MM.1S (cell line): ENCODE measurements at regions not wholly inside any gene's neighbourhood (a gene's known extent, or its start where the extent isn't known, plus 50 kb on each side); places are given as distances from the start of the nearest gene placed in this dataset.

ENCODE experiments used
- DNase-seq: peaks from one replicate; pipeline ENCODE4 v3.0.0-alpha.2; 2015
- H2AFZ ChIP-seq: fragments of 300-600 bp; sonication (generic); 2 replicates; pipeline ENCODE4 v1.6.0; 2016; ENCODE audit warnings: antibody characterized with exemption, low read length
- H3F3A ChIP-seq: fragments of 300-600 bp; sonication (generic); 2 replicates; pipeline ENCODE4 v1.6.1; 2016; ENCODE audit warnings: mild to moderate bottlenecking, antibody characterized with exemption, low read length, moderate library complexity, mixed read lengths; ENCODE audit not compliant: insufficient read depth
- H3K27ac ChIP-seq: fragments of 300-600 bp; sonication (generic); 2 replicates; pipeline ENCODE4 v1.5.1; 2016; ENCODE audit warnings: mild to moderate bottlenecking, low read length
- H3K27me3 ChIP-seq: fragments of 300-600 bp; sonication (generic); replicated peaks from 2 replicates; pipeline ENCODE4 v1.6.0; 2016; ENCODE audit warnings: low read length; ENCODE audit not compliant: insufficient read depth
- H3K36me3 ChIP-seq: fragments of 300-600 bp; sonication (generic); replicated peaks from 2 replicates; pipeline ENCODE4 v1.6.1; 2016; ENCODE audit warnings: mild to moderate bottlenecking, low read length, mixed read lengths; ENCODE audit not compliant: insufficient read depth
- H3K4me1 ChIP-seq: fragments of 300-600 bp; sonication (generic); 2 replicates; pipeline ENCODE4 v1.6.1; 2016; ENCODE audit warnings: low read length, mixed read lengths
- H3K4me2 ChIP-seq: fragments of 300-600 bp; sonication (generic); 2 replicates; pipeline ENCODE4 v1.6.0; 2016; ENCODE audit warnings: low read depth, low read length
- H3K4me3 ChIP-seq: fragments of 300-600 bp; sonication (generic); 2 replicates; pipeline ENCODE4 v1.5.1; 2016; ENCODE audit warnings: low read length, mixed read lengths
- H3K79me2 ChIP-seq: fragments of 300-600 bp; sonication (generic); 2 replicates; pipeline ENCODE4 v1.6.1; 2016; ENCODE audit warnings: mixed run types, low read length, mixed read lengths
- H3K9ac ChIP-seq: fragments of 300-600 bp; sonication (generic); 2 replicates; pipeline ENCODE4 v1.6.1; 2016; ENCODE audit warnings: low read length, mixed read lengths
- H3K9me2 ChIP-seq: fragments of 300-600 bp; sonication (generic); replicated peaks from 2 replicates; pipeline ENCODE4 v1.6.1; 2016; ENCODE audit warnings: mild to moderate bottlenecking, low read length, mixed read lengths; ENCODE audit not compliant: insufficient read depth
- H3K9me3 ChIP-seq: fragments of 300-600 bp; sonication (generic); replicated peaks from 2 replicates; pipeline ENCODE4 v1.6.1; 2016; ENCODE audit warnings: mild to moderate bottlenecking, low read length, mixed read lengths; ENCODE audit not compliant: insufficient read depth
- H4K20me1 ChIP-seq: fragments of 300-600 bp; sonication (generic); 2 replicates; pipeline ENCODE4 v1.6.1; 2016; ENCODE audit warnings: mild to moderate bottlenecking, low read length, moderate library complexity, mixed read lengths; ENCODE audit not compliant: insufficient read depth
- CTCF ChIP-seq: fragments of 300-600 bp; sonication (generic); IDR thresholded peaks from 2 replicates; pipeline ENCODE4 v1.5.1; 2016; ENCODE audit warnings: antibody characterized with exemption, low read length, mixed read lengths
- EZH2 ChIP-seq: fragments of 300-600 bp; sonication (generic); optimal IDR thresholded peaks from 2 replicates; pipeline ENCODE3; 2017; ENCODE audit warnings: low read depth, mild to moderate bottlenecking, antibody characterized with exemption, low read length, mixed read lengths
- EZH2phosphoT487 ChIP-seq: fragments of 300-600 bp; sonication (generic); IDR thresholded peaks from 2 replicates; pipeline ENCODE4 v1.6.1; 2018; ENCODE audit warnings: antibody characterized with exemption, low read length

DNA sequence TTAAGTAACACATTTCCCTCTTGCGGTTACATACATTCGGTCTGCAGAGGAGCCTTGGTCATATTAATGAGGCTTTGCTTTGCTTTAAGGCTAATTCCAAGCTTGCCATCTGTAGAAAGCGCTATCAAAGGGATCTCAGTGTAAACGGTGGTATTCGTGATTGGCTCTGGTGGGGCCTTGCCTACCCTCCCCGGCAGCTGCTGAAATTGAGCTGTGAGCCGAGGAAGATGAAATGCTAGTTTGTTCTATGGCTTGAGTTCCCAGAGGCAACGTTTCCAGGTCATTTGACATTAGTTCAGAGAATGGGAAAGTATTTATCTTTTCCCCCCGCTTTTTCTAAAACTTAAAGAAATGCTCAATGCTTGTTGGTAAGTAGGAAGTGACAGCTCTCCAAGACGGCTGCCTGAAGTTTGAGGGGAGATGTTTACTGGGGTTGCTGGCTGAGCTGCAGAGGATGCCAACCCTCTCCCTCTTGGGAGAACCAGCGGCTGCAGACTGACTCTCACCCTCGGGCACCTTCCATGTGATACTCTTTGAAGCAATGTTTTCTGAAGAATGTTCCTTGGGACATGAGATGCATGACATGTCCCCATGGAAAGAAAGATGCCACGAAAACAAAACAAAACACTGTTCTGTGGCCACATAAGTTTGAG lies 458.7 kb upstream of the EEF2KMT start:
- no peak overlapping the region for H3K27ac ChIP-seq
- H2AFZ ChIP-seq: no peak overlapping the region
- no peaks in the 10 kb centered on the region for H3K79me2 ChIP-seq
- H3K27me3 ChIP-seq: no peaks in the 10 kb centered on the region
- no peak overlapping the region for H3K4me2 ChIP-seq
- no peak for DNase-seq
- H4K20me1 ChIP-seq: no peaks in the 10 kb centered on the region
- H3K9me2 ChIP-seq: no peaks in the 10 kb centered on the region
- no peak overlapping the region for H3K9ac ChIP-seq
- H3K9me3 ChIP-seq: no peaks in the 10 kb centered on the region
- no peaks in the 10 kb centered on the region for H3K36me3 ChIP-seq
- no peaks in the 10 kb centered on the region for H3K4me1 ChIP-seq
- TF ChIP-seq EZH2 (no peak), EZH2phosphoT487 (no peak), CTCF (no peak)
- H3F3A ChIP-seq: no peaks in the 10 kb centered on the region
- H3K4me3 ChIP-seq: no peak overlapping the region

GRCh38 chr16:5551909-5552308 lies 454.3 kb upstream of the EEF2KMT start:
- H3K4me3 ChIP-seq: no peak overlapping the region
- no peak for TF ChIP-seq EZH2
- no peak for TF ChIP-seq CTCF
- TF ChIP-seq EZH2phosphoT487: no peak

GRCh38 chr16:5549802-5550201 lies 452.2 kb upstream of the EEF2KMT start:
- no peak overlapping the region for H3K27ac ChIP-seq
- no peaks in the 10 kb centered on the region for H3F3A ChIP-seq
- H3K9me3 ChIP-seq: no peaks in the 10 kb centered on the region
- H3K4me3 ChIP-seq: no peak overlapping the region
- no peaks in the 10 kb centered on the region for H3K36me3 ChIP-seq
- TF ChIP-seq EZH2phosphoT487: no peak
- no peak for TF ChIP-seq EZH2
- no peak for TF ChIP-seq CTCF
- no peak overlapping the region for H3K9ac ChIP-seq
- no peaks in the 10 kb centered on the region for H3K4me1 ChIP-seq
- no peaks in the 10 kb centered on the region for H3K79me2 ChIP-seq
- H3K4me2 ChIP-seq: no peak overlapping the region
- H4K20me1 ChIP-seq: no peaks in the 10 kb centered on the region
- no peaks in the 10 kb centered on the region for H3K27me3 ChIP-seq
- DNase-seq: no peak
- no peak overlapping the region for H2AFZ ChIP-seq
- no peaks in the 10 kb centered on the region for H3K9me2 ChIP-seq

More at GRCh38 chr16:5551909-5552308, 454.3 kb upstream of the EEF2KMT start:
- no peaks in the 10 kb centered on the region for H3F3A ChIP-seq
- no peaks in the 10 kb centered on the region for H3K79me2 ChIP-seq
- H3K4me2 ChIP-seq: no peak overlapping the region
- H3K27me3 ChIP-seq: no peaks in the 10 kb centered on the region
- no peaks in the 10 kb centered on the region for H3K36me3 ChIP-seq
- H3K9ac ChIP-seq: no peak overlapping the region
- H3K9me3 ChIP-seq: no peaks in the 10 kb centered on the region
- H3K27ac ChIP-seq: no peak overlapping the region
- H2AFZ ChIP-seq: no peak overlapping the region
- H4K20me1 ChIP-seq: no peaks in the 10 kb centered on the region
- no peaks in the 10 kb centered on the region for H3K4me1 ChIP-seq
- DNase-seq: no peak
- no peaks in the 10 kb centered on the region for H3K9me2 ChIP-seq
